ENCODE measurements at regions not wholly inside any gene's neighbourhood (a gene's known extent, or its start where the extent isn't known, plus 50 kb on each side); places are given as distances from the start of the nearest gene placed in this dataset.

DNA sequence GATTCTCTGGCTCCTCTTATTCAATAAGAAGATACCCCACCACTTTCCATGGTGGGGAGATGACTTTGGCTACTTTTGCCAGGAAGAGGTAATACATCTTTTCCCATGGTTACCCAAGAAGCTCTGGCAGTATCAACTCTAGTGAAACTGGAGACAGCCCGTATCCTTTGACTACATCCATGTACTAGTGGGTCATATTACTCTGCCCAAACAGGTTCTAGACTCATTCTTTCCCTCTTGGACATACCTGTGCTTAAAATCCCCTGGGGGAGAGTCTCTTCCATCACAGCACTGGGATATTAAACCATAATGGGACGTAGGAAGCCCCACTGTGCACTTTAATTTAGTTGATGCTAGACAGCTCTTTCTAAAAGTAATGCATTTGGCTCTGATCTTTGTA, 144.7 kb upstream of the KLF12 start:
- CTCF ChIA-PET = interaction anchor here (2.9 to 3.0 kb wide), 2 partner anchors 8 to 444 kb away, joined by 9 to 13 read pairs; no protein-coding TSS in a partner anchor
- no peak for DNase-seq (ENCODE audit: unreplicated experiment)
- intact Hi-C loops (cut with micrococcal nuclease) = no loop called here
- Mint-ChIP-seq H3K27ac (ENCODE audit: low read depth, unreplicated experiment) (no peak overlapping the region), H3K4me1 (ENCODE audit: insufficient read depth, unreplicated experiment) (no peaks in the 10 kb centered on the region), H3K4me3 (ENCODE audit: unreplicated experiment) (no peak overlapping the region), H3K27me3 (ENCODE audit: insufficient read depth, unreplicated experiment) (no peaks in the 10 kb centered on the region), H3K9me3 (ENCODE audit: unreplicated experiment) (peaks cover 6% of the 10 kb centered on the region), H3K36me3 (ENCODE audit: insufficient read depth, unreplicated experiment) (no peaks in the 10 kb centered on the region)
- no TSS peak for BruUV-seq (replicated peaks)
- TF ChIP-seq, protein P1, sequence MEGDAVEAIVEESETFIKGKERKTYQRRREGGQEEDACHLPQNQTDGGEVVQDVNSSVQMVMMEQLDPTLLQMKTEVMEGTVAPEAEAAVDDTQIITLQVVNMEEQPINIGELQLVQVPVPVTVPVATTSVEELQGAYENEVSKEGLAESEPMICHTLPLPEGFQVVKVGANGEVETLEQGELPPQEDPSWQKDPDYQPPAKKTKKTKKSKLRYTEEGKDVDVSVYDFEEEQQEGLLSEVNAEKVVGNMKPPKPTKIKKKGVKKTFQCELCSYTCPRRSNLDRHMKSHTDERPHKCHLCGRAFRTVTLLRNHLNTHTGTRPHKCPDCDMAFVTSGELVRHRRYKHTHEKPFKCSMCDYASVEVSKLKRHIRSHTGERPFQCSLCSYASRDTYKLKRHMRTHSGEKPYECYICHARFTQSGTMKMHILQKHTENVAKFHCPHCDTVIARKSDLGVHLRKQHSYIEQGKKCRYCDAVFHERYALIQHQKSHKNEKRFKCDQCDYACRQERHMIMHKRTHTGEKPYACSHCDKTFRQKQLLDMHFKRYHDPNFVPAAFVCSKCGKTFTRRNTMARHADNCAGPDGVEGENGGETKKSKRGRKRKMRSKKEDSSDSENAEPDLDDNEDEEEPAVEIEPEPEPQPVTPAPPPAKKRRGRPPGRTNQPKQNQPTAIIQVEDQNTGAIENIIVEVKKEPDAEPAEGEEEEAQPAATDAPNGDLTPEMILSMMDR (IDR thresholded peaks at IDR 0.05; ENCODE audit: unreplicated experiment) = no peak
- POLR2A ChIA-PET = interaction anchor here (1.0 kb wide), 1 partner anchor 946 kb away, joined by 3 read pairs; no protein-coding TSS in a partner anchor

DNA sequence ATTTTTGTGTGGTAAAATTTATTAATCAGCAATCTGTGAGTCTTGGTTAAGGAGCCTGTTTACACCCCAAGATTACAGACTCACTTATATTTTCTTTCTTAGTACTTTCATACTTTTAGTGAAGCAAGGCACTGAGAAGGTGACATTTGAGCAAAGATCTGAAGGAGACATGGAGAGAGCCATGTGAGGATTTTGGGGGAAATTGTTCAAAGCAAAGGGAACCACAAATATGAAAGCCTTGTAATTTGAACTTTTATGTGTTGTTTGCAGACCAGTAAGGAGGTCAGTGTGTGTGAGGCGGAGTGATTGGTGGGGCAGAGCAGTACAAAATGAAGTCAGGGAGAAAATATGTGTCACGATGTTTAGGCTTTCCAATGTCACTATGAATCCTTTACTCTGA, 140.7 kb upstream of the KLF12 start:
- CTCF ChIA-PET = interaction anchor here (0.7 kb wide), 1 partner anchor 20 kb away, joined by 3 read pairs; no protein-coding TSS in a partner anchor

DNA sequence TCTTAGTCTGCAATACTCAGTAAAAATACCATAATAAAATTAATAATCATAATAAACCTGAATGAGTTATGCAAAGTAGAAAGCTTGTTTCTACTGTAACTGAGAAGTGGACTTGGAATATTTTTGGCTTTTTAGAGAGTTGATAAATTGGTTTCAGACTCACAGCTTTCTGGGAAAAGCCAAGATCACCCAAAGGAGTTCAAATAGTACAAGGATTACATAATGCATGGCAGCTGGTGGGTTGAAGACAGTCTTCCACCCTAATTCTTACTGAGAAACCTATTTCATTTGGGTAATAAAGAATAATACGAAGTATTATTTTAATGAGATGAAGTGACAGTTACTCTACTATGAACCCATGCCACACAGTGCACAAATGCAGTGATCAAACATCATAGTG, 139.4 kb upstream of the KLF12 start:
- POLR2A ChIA-PET = interaction anchor here (0.7 kb wide), 1 partner anchor 446 kb away, joined by 3 read pairs; no protein-coding TSS in a partner anchor
- no peak for DNase-seq (ENCODE audit: unreplicated experiment)
- TF ChIP-seq, protein P1 (IDR thresholded peaks at IDR 0.05; ENCODE audit: unreplicated experiment) = no peak
- CTCF ChIA-PET = interaction anchor here (0.7 to 1.8 kb wide), 2 partner anchors 13 to 140 kb away, joined by 3 to 12 read pairs; no protein-coding TSS in a partner anchor
- intact Hi-C loops (cut with micrococcal nuclease) = no loop called here
- no peak overlapping the region for H3K4me3 Mint-ChIP-seq (ENCODE audit: unreplicated experiment)
- no peaks in the 10 kb centered on the region for H3K36me3 Mint-ChIP-seq (ENCODE audit: insufficient read depth, unreplicated experiment)
- H3K4me1 Mint-ChIP-seq (ENCODE audit: insufficient read depth, unreplicated experiment) = no peaks in the 10 kb centered on the region
- BruUV-seq (replicated peaks) = no TSS peak
- no peak overlapping the region for H3K27ac Mint-ChIP-seq (ENCODE audit: low read depth, unreplicated experiment)
- no peaks in the 10 kb centered on the region for H3K27me3 Mint-ChIP-seq (ENCODE audit: insufficient read depth, unreplicated experiment)
- peaks cover 6% of the 10 kb centered on the region for H3K9me3 Mint-ChIP-seq (ENCODE audit: unreplicated experiment)

More for the DNA sequence above, 140.7 kb upstream of the KLF12 start:
- TF ChIP-seq, protein P1 (IDR thresholded peaks at IDR 0.05; ENCODE audit: unreplicated experiment) = no peak
- DNase-seq (ENCODE audit: unreplicated experiment) = no peak
- Mint-ChIP-seq H3K9me3 (ENCODE audit: unreplicated experiment) (peaks cover 6% of the 10 kb centered on the region), H3K27me3 (ENCODE audit: insufficient read depth, unreplicated experiment) (no peaks in the 10 kb centered on the region), H3K4me3 (ENCODE audit: unreplicated experiment) (no peak overlapping the region), H3K36me3 (ENCODE audit: insufficient read depth, unreplicated experiment) (no peaks in the 10 kb centered on the region), H3K4me1 (ENCODE audit: insufficient read depth, unreplicated experiment) (no peaks in the 10 kb centered on the region), H3K27ac (ENCODE audit: low read depth, unreplicated experiment) (no peak overlapping the region)
- POLR2A ChIA-PET = no interaction called here
- no TSS peak for BruUV-seq (replicated peaks)
- intact Hi-C loops (cut with micrococcal nuclease) = no loop called here

DNA sequence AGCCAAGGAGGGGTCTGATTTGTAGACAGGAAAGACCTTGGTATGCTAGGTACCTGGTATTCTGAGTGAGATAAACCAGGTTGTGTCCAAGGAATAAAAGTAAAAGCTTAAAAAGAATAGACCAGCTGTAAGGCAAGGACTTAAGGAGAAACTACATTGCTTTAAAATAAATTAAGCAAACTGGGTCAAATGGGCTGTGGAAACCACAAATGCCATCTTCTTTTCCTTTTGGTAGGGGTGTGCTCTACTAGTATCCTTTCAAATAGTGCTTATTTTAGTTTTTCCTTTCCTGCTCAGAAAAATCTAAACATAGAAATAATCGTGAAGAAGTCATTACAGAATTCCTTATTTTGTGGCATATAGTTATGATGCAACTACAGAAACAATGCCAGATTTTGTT, 138.6 kb upstream of the KLF12 start:
- ChIA-PET POLR2A (no interaction called here), CTCF (interaction anchor here (0.7 to 1.8 kb wide), 2 partner anchors 14 to 140 kb away, joined by 3 to 12 read pairs; no protein-coding TSS in a partner anchor)
- Mint-ChIP-seq H3K27me3 (ENCODE audit: insufficient read depth, unreplicated experiment) (no peaks in the 10 kb centered on the region), H3K4me1 (ENCODE audit: insufficient read depth, unreplicated experiment) (no peaks in the 10 kb centered on the region), H3K4me3 (ENCODE audit: unreplicated experiment) (no peak overlapping the region), H3K27ac (ENCODE audit: low read depth, unreplicated experiment) (no peak overlapping the region), H3K9me3 (ENCODE audit: unreplicated experiment) (peaks cover 6% of the 10 kb centered on the region), H3K36me3 (ENCODE audit: insufficient read depth, unreplicated experiment) (no peaks in the 10 kb centered on the region)
- intact Hi-C loops (cut with micrococcal nuclease) = no loop called here
- TF ChIP-seq, protein P1 (IDR thresholded peaks at IDR 0.05; ENCODE audit: unreplicated experiment) = no peak
- no TSS peak for BruUV-seq (replicated peaks)
- DNase-seq (ENCODE audit: unreplicated experiment) = no peak
